ENCODE measurements at regions not wholly inside any gene's neighbourhood (a gene's known extent, or its start where the extent isn't known, plus 50 kb on each side); places are given as distances from the start of the nearest gene placed in this dataset.
A peak's percentile ranks its signal among the peaks of the same experiment; 100 is the strongest.

DNA sequence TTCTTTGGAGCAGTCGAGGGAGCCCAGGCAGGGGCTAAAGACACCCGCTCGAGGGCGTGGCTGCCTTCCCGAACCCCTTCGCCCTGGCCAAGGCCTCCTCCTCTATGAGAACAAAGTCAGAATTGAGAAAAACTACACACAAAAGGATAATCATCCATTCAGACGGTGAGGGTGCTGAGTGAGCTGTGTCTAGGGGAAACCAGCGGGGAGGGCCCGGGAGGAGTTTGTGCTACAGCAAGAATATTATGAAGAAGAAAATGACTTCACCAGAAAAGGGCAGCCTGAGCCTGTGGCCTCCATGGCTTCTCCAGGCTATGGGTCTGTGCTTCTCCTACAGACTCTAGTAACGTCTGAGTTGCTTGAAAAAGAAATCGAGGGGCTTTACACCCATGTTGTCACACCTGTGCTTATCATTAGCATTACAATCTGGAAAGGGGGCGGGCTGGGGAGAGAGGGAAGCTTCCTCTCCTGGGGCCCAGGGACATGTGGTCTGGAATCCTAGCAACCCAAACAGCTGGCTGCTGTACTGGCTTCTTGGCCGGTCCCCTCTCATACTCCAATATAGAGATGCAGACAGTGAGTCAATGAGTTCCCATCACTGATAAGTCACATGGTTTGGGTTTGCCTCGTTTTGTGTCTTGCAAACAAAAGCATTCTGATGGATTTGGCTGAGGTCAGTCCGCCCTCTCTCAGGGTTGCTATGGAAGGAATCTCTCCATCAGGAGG lies 52.0 kb upstream of the ARL4C start:
- intact Hi-C loops (cut with DNase I): loop anchor here in 1 of 2 donors (5.0 kb wide), 1 partner anchor 568 kb away; no protein-coding TSS in a partner anchor
- Histone ChIP-seq H3K27me3 (peaks cover 0 to 21% of the 10 kb centered on the region in 2 donors), H3K9me3 (no peaks in the 10 kb centered on the region), H3K36me3 (no peaks in the 10 kb centered on the region), H3K4me3 (no peak overlapping the region), H3K4me1 (no peaks in the 10 kb centered on the region), H3K27ac (no peak overlapping the region)
- ATAC-seq (peak; percentile 47), DNase-seq (peak in 1 of 4 donors; percentile 43)
- TF ChIP-seq, protein P1, sequence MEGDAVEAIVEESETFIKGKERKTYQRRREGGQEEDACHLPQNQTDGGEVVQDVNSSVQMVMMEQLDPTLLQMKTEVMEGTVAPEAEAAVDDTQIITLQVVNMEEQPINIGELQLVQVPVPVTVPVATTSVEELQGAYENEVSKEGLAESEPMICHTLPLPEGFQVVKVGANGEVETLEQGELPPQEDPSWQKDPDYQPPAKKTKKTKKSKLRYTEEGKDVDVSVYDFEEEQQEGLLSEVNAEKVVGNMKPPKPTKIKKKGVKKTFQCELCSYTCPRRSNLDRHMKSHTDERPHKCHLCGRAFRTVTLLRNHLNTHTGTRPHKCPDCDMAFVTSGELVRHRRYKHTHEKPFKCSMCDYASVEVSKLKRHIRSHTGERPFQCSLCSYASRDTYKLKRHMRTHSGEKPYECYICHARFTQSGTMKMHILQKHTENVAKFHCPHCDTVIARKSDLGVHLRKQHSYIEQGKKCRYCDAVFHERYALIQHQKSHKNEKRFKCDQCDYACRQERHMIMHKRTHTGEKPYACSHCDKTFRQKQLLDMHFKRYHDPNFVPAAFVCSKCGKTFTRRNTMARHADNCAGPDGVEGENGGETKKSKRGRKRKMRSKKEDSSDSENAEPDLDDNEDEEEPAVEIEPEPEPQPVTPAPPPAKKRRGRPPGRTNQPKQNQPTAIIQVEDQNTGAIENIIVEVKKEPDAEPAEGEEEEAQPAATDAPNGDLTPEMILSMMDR (IDR thresholded peaks at IDR 0.05): no peak

- Histone ChIP-seq H3K27me3 (peaks cover 0 to 21% of the 10 kb centered on the region in 2 donors), H3K4me1 (no peaks in the 10 kb centered on the region), H3K4me3 (no peak overlapping the region), H3K36me3 (no peaks in the 10 kb centered on the region), H3K9me3 (no peaks in the 10 kb centered on the region), H3K27ac (no peak overlapping the region)
- no peak for ATAC-seq
- TF ChIP-seq, protein P1 (IDR thresholded peaks at IDR 0.05): no peak
- DNase-seq: no peak
- intact Hi-C loops (cut with DNase I): loop anchor here in 1 of 2 donors (5.0 kb wide), 1 partner anchor 571 kb away; no protein-coding TSS in a partner anchor
These were observed 49.9 kb upstream of the ARL4C start for GRCh38 chr2:234546770-234547169.

Data from left lung (tissue), 4 donors.